GM23338 (cell line): ENCODE measurements at regions not wholly inside any gene's neighbourhood (a gene's known extent, or its start where the extent isn't known, plus 50 kb on each side); places are given as distances from the start of the nearest gene placed in this dataset.

Experiments
- ATAC-seq: fragments of 200-7000 bp; cut with Tn5 transposase; 3 replicates; pipeline ENCODE4 v1.9.1; 2020
- DNase-seq: peaks from one replicate; pipeline ENCODE4 v3.0.0-alpha.2; 2015; ENCODE audit warnings: low spot score
- H2AFZ ChIP-seq: fragments of 200-600 bp; sonication (generic); 2 replicates; pipeline ENCODE4 v1.8.0; 2016; ENCODE audit warnings: antibody characterized with exemption, mild to moderate bottlenecking, moderate library complexity
- H3F3A ChIP-seq: fragments of 200-600 bp; sonication (generic); replicated peaks from 2 replicates; pipeline ENCODE4 v1.8.0; 2017; ENCODE audit warnings: antibody characterized with exemption, mixed run types, low read depth
- H3K27ac ChIP-seq: fragments of 200-600 bp; sonication (generic); 2 replicates; pipeline ENCODE4 v1.6.1; 2016; ENCODE audit warnings: low read depth
- H3K27me3 ChIP-seq: fragments of 200-600 bp; sonication (generic); 2 replicates; pipeline ENCODE4 v1.8.0; 2016; ENCODE audit warnings: mild to moderate bottlenecking, mixed run types, moderate library complexity; ENCODE audit not compliant: insufficient read depth
- H3K36me3 ChIP-seq: fragments of 200-600 bp; sonication (generic); 2 replicates; pipeline ENCODE4 v1.8.0; 2016; ENCODE audit warnings: mild to moderate bottlenecking; ENCODE audit not compliant: insufficient read depth
- H3K4me1 ChIP-seq: fragments of 200-600 bp; sonication (generic); 2 replicates; pipeline ENCODE4 v1.8.0; 2016; ENCODE audit warnings: mild to moderate bottlenecking, moderate library complexity; ENCODE audit not compliant: insufficient read depth
- H3K4me2 ChIP-seq: fragments of 200-600 bp; sonication (generic); 2 replicates; pipeline ENCODE4 v1.7.1; 2017; ENCODE audit warnings: mixed run types
- H3K4me3 ChIP-seq: fragments of 200-600 bp; sonication (generic); 2 replicates; pipeline ENCODE4 v1.6.1; 2016; ENCODE audit warnings: mixed run types
- H3K79me2 ChIP-seq: fragments of 200-600 bp; sonication (generic); replicated peaks from 2 replicates; pipeline ENCODE4 v1.8.0; 2017; ENCODE audit warnings: mild to moderate bottlenecking; ENCODE audit not compliant: insufficient read depth
- H3K9me2 ChIP-seq: fragments of 200-600 bp; sonication (generic); 2 replicates; pipeline ENCODE4 v1.8.0; 2017; ENCODE audit not compliant: insufficient read depth
- H4K20me1 ChIP-seq: fragments of 200-600 bp; sonication (generic); replicated peaks from 2 replicates; pipeline ENCODE4 v1.8.0; 2017; ENCODE audit warnings: mild to moderate bottlenecking; ENCODE audit not compliant: insufficient read depth
- H3K27ac Mint-ChIP-seq: 2 replicates; pipeline ENCODE4 v1.8.0; 2020; ENCODE audit warnings: inconsistent platforms, mild to moderate bottlenecking, moderate library complexity, mixed read lengths
- H3K27me3 Mint-ChIP-seq: 3 replicates; pipeline ENCODE4 v1.8.0; 2022; ENCODE audit warnings: low read depth, mild to moderate bottlenecking, moderate library complexity, mixed read lengths, inconsistent platforms; ENCODE audit not compliant: insufficient read depth, poor library complexity
- H3K36me3 Mint-ChIP-seq: 3 replicates; pipeline ENCODE4 v1.8.0; 2021; ENCODE audit warnings: low read depth, mild to moderate bottlenecking, inconsistent platforms, moderate library complexity, mixed read lengths
- H3K4me1 Mint-ChIP-seq: 3 replicates; pipeline ENCODE4 v1.8.0; 2020; ENCODE audit warnings: mild to moderate bottlenecking, inconsistent platforms, mixed read lengths
- H3K4me3 Mint-ChIP-seq: 3 replicates; pipeline ENCODE4 v1.8.0; 2021; ENCODE audit warnings: moderate library complexity, mild to moderate bottlenecking, inconsistent platforms, mixed read lengths
- H3K9me3 Mint-ChIP-seq: 3 replicates; pipeline ENCODE4 v1.8.0; 2020; ENCODE audit warnings: moderate library complexity, mild to moderate bottlenecking, inconsistent platforms, mixed read lengths
- CREB1 ChIP-seq: fragments of 250-450 bp; sonication (Bioruptor Pico); IDR thresholded peaks from 2 replicates; pipeline ENCODE4 v1.5.0; 2020; ENCODE audit warnings: low read depth, mild to moderate bottlenecking, moderate library complexity
- CTCF ChIP-seq, 2 experiments: fragments of 200-600 bp in 1 of 2; sonication (generic) in 1 of 2; conservative IDR thresholded peaks; 2 replicates each; pipeline versions ENCODE4 v1.5.1 to v1.6.1; 2016 to 2017; ENCODE audit warnings: antibody characterized with exemption in 2 of 2, low read depth in 2 of 2, mild to moderate bottlenecking in 2 of 2, moderate library complexity in 1 of 2
- EZH2 ChIP-seq: fragments of 200-600 bp; sonication (generic); IDR thresholded peaks from one replicate; pipeline ENCODE4 v1.8.0; 2017; ENCODE audit warnings: antibody characterized with exemption, mild to moderate bottlenecking, low read depth; ENCODE audit not compliant: unreplicated experiment
- EZH2phosphoT487 ChIP-seq: fragments of 200-600 bp; sonication (generic); IDR thresholded peaks from one replicate; pipeline ENCODE4 v1.8.1; 2018; ENCODE audit warnings: antibody characterized with exemption; ENCODE audit not compliant: unreplicated experiment
- JUNB ChIP-seq: IDR thresholded peaks from one replicate; pipeline ENCODE4 v1.6.1; 2016; ENCODE audit warnings: antibody characterized with exemption; ENCODE audit not compliant: unreplicated experiment
- NANOG ChIP-seq: IDR thresholded peaks from 2 replicates; pipeline ENCODE4 v1.6.1; 2016; ENCODE audit warnings: antibody characterized with exemption, borderline replicate concordance
- POLR2AphosphoS5 ChIP-seq: IDR thresholded peaks from 2 replicates; pipeline ENCODE4 v1.6.1; 2016; ENCODE audit warnings: antibody characterized with exemption, low read depth
- STAT1 ChIP-seq: IDR thresholded peaks from one replicate; pipeline ENCODE4 v1.6.1; 2016; ENCODE audit warnings: antibody characterized with exemption; ENCODE audit not compliant: unreplicated experiment
- ZNF114 ChIP-seq: fragments of 250-450 bp; sonication (Bioruptor Pico); IDR thresholded peaks from 2 replicates; pipeline ENCODE4 v1.5.0; 2020; ENCODE audit warnings: mild to moderate bottlenecking, moderate library complexity
- ZNF331 ChIP-seq: fragments of 250-450 bp; sonication (Bioruptor Pico); IDR thresholded peaks from 2 replicates; pipeline ENCODE4 v1.5.0; 2020; ENCODE audit warnings: low read depth, mild to moderate bottlenecking, moderate library complexity
- TF ChIP-seq, protein P1 (sequence below): IDR thresholded peaks from 2 replicates; pipeline ENCODE4 v1.6.1; 2016; ENCODE audit warnings: antibody characterized with exemption
- TF ChIP-seq, protein P2 (sequence below): IDR thresholded peaks from one replicate; pipeline ENCODE4 v1.6.1; 2018; ENCODE audit warnings: antibody characterized with exemption; ENCODE audit not compliant: unreplicated experiment
- TF ChIP-seq, protein P3 (sequence below): fragments of 250-450 bp; sonication (Bioruptor Pico); IDR thresholded peaks from 2 replicates; pipeline ENCODE4 v1.5.0; 2020; ENCODE audit warnings: mild to moderate bottlenecking, moderate library complexity

DNA sequence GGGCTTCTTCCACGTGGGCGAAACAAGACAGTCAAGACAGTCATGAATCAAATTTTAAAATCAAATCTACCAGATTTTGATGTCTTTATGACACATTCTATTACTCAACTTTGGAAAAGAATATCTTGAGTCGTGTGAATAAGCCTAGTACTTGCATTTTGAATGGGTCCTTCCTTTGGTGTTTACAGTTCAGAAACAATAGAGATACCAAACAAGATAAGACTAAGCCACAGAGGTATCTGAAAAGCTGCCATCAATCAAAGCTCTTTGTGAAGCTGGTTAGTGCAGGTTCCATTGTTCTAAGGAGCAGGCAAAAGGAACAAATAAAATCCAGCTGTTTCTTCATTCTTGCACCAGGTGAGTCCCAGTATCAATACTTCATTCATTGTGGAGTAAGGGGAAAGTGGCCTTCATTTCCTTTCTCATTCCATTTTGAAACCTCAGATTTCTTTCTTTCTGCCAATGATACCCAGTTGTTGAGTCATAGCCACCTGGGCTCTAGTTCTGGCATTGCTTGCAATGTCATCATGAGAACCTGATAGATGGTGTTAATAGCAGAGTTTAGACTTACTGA, 151.7 kb upstream of the L3MBTL4 start:
- no peaks in the 10 kb centered on the region for H3F3A ChIP-seq
- no peaks in the 10 kb centered on the region for H3K36me3 ChIP-seq
- no peaks in the 10 kb centered on the region; the same call in 2 of the 3 replicates for H3K36me3 Mint-ChIP-seq
- H3K27me3 Mint-ChIP-seq = peaks cover 2% of the 10 kb centered on the region
- H3K4me3 ChIP-seq = no peak overlapping the region
- no peak overlapping the region for H2AFZ ChIP-seq
- no peak overlapping the region for H3K27ac Mint-ChIP-seq
- peak; percentile 71 for ATAC-seq
- no peaks in the 10 kb centered on the region for H3K27me3 ChIP-seq
- no peak for DNase-seq
- H3K4me3 Mint-ChIP-seq = no peak overlapping the region
- no peaks in the 10 kb centered on the region for H3K9me2 ChIP-seq
- no peaks in the 10 kb centered on the region for H3K4me1 ChIP-seq
- H3K79me2 ChIP-seq = no peaks in the 10 kb centered on the region
- no peaks in the 10 kb centered on the region for H4K20me1 ChIP-seq
- H3K9me3 Mint-ChIP-seq = no peaks in the 10 kb centered on the region
- H3K4me2 ChIP-seq = no peak overlapping the region
- H3K27ac ChIP-seq = no peak overlapping the region
- peaks cover 22% of the 10 kb centered on the region; the same call in 2 of the 3 replicates for H3K4me1 Mint-ChIP-seq
- no peak for TF ChIP-seq ZNF331
- no peak for TF ChIP-seq EZH2phosphoT487
- TF ChIP-seq, protein P1, sequence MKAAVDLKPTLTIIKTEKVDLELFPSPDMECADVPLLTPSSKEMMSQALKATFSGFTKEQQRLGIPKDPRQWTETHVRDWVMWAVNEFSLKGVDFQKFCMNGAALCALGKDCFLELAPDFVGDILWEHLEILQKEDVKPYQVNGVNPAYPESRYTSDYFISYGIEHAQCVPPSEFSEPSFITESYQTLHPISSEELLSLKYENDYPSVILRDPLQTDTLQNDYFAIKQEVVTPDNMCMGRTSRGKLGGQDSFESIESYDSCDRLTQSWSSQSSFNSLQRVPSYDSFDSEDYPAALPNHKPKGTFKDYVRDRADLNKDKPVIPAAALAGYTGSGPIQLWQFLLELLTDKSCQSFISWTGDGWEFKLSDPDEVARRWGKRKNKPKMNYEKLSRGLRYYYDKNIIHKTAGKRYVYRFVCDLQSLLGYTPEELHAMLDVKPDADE = no peak
- TF ChIP-seq EZH2 = no peak
- TF ChIP-seq ZNF114 (CRISPR knock-in tag) = no peak
- no peak for TF ChIP-seq JUNB
- no peak for TF ChIP-seq NANOG
- no peak for TF ChIP-seq POLR2AphosphoS5
- TF ChIP-seq CTCF (conservative IDR thresholded peaks at IDR 0.05; ENCODE audit: low read depth in 2 of 2) = no peak
- TF ChIP-seq, protein P2, sequence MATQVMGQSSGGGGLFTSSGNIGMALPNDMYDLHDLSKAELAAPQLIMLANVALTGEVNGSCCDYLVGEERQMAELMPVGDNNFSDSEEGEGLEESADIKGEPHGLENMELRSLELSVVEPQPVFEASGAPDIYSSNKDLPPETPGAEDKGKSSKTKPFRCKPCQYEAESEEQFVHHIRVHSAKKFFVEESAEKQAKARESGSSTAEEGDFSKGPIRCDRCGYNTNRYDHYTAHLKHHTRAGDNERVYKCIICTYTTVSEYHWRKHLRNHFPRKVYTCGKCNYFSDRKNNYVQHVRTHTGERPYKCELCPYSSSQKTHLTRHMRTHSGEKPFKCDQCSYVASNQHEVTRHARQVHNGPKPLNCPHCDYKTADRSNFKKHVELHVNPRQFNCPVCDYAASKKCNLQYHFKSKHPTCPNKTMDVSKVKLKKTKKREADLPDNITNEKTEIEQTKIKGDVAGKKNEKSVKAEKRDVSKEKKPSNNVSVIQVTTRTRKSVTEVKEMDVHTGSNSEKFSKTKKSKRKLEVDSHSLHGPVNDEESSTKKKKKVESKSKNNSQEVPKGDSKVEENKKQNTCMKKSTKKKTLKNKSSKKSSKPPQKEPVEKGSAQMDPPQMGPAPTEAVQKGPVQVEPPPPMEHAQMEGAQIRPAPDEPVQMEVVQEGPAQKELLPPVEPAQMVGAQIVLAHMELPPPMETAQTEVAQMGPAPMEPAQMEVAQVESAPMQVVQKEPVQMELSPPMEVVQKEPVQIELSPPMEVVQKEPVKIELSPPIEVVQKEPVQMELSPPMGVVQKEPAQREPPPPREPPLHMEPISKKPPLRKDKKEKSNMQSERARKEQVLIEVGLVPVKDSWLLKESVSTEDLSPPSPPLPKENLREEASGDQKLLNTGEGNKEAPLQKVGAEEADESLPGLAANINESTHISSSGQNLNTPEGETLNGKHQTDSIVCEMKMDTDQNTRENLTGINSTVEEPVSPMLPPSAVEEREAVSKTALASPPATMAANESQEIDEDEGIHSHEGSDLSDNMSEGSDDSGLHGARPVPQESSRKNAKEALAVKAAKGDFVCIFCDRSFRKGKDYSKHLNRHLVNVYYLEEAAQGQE = no peak
- TF ChIP-seq, protein P3, sequence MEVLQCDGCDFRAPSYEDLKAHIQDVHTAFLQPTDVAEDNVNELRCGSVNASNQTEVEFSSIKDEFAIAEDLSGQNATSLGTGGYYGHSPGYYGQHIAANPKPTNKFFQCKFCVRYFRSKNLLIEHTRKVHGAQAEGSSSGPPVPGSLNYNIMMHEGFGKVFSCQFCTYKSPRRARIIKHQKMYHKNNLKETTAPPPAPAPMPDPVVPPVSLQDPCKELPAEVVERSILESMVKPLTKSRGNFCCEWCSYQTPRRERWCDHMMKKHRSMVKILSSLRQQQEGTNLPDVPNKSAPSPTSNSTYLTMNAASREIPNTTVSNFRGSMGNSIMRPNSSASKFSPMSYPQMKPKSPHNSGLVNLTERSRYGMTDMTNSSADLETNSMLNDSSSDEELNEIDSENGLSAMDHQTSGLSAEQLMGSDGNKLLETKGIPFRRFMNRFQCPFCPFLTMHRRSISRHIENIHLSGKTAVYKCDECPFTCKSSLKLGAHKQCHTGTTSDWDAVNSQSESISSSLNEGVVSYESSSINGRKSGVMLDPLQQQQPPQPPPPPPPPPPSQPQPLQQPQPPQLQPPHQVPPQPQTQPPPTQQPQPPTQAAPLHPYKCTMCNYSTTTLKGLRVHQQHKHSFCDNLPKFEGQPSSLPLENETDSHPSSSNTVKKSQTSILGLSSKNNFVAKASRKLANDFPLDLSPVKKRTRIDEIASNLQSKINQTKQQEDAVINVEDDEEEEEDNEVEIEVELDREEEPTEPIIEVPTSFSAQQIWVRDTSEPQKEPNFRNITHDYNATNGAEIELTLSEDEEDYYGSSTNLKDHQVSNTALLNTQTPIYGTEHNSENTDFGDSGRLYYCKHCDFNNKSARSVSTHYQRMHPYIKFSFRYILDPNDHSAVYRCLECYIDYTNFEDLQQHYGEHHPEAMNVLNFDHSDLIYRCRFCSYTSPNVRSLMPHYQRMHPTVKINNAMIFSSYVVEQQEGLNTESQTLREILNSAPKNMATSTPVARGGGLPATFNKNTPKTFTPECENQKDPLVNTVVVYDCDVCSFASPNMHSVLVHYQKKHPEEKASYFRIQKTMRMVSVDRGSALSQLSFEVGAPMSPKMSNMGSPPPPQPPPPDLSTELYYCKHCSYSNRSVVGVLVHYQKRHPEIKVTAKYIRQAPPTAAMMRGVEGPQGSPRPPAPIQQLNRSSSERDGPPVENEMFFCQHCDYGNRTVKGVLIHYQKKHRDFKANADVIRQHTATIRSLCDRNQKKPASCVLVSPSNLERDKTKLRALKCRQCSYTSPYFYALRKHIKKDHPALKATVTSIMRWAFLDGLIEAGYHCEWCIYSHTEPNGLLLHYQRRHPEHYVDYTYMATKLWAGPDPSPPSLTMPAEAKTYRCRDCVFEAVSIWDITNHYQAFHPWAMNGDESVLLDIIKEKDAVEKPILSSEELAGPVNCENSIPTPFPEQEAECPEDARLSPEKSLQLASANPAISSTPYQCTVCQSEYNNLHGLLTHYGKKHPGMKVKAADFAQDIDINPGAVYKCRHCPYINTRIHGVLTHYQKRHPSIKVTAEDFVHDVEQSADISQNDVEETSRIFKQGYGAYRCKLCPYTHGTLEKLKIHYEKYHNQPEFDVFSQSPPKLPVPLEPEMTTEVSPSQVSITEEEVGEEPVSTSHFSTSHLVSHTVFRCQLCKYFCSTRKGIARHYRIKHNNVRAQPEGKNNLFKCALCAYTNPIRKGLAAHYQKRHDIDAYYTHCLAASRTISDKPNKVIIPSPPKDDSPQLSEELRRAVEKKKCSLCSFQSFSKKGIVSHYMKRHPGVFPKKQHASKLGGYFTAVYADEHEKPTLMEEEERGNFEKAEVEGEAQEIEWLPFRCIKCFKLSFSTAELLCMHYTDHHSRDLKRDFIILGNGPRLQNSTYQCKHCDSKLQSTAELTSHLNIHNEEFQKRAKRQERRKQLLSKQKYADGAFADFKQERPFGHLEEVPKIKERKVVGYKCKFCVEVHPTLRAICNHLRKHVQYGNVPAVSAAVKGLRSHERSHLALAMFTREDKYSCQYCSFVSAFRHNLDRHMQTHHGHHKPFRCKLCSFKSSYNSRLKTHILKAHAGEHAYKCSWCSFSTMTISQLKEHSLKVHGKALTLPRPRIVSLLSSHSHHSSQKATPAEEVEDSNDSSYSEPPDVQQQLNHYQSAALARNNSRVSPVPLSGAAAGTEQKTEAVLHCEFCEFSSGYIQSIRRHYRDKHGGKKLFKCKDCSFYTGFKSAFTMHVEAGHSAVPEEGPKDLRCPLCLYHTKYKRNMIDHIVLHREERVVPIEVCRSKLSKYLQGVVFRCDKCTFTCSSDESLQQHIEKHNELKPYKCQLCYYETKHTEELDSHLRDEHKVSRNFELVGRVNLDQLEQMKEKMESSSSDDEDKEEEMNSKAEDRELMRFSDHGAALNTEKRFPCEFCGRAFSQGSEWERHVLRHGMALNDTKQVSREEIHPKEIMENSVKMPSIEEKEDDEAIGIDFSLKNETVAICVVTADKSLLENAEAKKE (CRISPR knock-in tag) = no peak
- TF ChIP-seq CREB1 = no peak
- no peak for TF ChIP-seq STAT1
